GM18867 (cell line): ENCODE measurements at regions not wholly inside any gene's neighbourhood (a gene's known extent, or its start where the extent isn't known, plus 50 kb on each side); places are given as distances from the start of the nearest gene placed in this dataset.

ENCODE experiments used
- ATAC-seq: cut with Tn5 transposase; IDR thresholded peaks from one replicate; pipeline ENCODE4 v1.9.1; 2021; ENCODE audit warnings: mild to moderate bottlenecking, moderate library complexity; ENCODE audit not compliant: unreplicated experiment

- no peak for ATAC-seq
Observed at GRCh38 chr10:36256166-36256565, 614.1 kb upstream of the FZD8 start.

GRCh38 chr10:36254199-36254598, 612.1 kb upstream of the FZD8 start:
- no peak for ATAC-seq

DNA sequence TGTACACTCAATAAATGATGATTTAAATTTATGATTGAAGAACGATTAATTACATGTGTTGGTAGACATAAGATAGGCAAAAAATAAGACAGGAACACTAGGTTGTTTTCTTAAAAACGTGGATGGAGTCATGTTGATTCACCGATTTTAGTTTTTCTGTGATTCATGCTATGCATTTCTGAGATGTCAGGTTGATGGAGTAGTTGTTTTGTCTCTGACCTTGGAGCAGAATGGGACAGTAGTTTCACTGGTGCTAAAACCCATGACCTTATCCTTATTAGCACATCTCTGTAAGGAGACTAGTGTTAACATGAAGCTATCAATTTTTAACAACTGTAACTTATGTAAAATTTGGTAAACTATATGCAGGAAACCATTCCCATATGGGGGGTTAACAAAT, 611.6 kb upstream of the FZD8 start:
- no peak for ATAC-seq

DNA sequence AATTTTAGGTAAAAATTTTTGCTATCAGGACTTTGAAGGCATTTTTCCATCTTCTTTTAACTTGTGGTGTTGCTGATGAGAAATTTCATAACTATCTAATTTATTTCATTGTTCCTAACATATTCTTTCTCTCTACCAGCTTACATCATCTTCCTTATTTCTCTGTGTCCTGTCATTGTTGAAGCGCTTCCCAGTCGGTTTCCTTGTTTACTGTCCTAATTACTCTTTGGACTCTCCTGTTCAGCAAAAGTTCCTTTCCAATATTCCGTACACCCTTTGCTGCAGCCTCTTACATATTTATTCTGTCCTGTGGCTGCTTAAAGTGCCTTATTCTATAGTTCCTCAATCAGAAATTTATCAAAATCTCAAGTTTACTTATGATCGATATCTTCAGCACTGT, 609.0 kb upstream of the FZD8 start:
- no peak for ATAC-seq

DNA sequence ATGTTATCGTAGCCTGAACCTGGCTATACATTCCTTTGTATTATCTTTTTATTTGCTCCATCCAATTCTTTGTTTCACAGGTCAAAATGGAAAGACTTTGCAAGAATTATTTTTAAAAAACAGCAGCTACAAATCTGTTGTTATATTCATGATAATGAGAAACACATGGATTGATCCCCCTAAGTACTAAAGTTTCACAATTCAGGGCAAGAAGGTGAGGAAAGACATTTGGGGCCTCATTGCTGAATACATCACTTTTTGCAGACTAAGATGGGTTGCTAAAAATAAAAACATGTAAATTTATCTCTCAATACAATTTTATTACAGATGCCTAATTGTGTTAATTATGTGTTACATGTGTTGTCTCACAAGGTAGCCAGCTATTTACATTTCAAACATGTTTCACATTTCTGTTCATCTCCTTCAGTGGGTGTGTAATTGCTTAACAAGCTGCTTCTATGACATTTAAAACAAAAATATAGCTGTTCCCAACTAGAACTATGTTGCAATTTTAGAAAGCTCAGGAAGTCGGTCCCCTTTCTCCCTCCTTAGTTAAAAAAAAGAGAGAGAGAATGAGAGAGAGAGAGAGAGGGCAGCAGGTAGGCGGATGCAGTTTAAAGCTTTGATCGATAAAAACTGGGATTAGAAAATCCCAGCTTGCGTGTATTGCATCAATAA, 606.3 kb upstream of the FZD8 start:
- ATAC-seq = no peak

DNA sequence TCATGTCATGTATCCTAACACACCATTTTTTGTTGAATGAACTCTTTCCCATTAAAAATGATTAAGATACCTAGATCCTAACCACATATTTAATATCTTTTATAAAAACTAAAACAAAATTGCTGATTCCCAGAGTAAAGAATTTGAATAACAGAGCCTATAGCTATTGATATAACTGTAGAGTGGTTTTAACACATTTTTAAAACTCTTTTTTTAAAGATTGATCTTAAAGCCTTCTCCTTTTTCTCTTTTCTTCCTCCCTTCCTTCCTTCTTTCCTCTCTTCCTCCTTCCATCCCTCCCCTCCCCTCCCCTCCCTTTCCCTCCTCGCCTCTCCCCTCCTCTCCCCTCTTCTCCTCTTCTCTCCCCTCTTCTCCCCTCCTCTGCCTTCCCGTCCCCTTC, 605.4 kb upstream of the FZD8 start:
- no peak for ATAC-seq

DNA sequence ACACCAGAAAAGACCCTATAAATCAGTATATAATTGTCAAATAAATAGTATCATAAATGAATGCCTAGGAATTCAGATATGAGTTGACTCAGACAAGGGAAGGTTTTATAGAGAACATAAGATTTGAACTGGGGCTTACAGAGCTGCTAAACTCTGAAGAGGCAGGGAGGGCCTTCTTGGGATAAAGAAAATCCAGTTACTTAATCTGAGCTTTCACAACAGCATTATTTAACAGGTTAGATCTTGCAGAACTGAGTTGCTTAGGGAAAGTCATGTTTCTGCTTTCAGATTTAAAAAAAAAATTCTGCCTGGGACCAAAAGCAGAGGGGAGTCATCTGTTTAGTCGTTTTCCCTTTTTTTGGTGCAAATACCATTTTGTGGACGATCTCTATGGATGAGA, 594.8 kb upstream of the FZD8 start:
- no peak for ATAC-seq

DNA sequence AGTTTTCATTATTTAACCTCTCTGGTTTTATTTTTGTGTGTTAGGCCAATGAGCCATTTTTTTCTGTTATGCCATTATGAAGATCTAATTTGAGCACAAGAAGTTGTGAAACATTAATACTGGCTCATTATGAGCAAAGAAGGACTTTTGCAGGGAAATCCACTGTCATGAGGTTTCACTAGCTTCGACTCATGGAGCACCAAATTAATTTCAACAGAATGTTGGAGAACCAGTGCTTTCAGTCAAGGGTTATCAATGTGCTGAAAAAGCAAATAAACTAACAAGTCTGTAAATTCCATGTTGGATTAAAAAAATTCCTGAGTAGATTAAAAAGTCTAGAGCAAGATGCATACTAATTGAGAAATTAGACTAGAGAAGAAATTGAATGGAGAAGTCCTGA, 594.2 kb upstream of the FZD8 start:
- no peak for ATAC-seq

DNA sequence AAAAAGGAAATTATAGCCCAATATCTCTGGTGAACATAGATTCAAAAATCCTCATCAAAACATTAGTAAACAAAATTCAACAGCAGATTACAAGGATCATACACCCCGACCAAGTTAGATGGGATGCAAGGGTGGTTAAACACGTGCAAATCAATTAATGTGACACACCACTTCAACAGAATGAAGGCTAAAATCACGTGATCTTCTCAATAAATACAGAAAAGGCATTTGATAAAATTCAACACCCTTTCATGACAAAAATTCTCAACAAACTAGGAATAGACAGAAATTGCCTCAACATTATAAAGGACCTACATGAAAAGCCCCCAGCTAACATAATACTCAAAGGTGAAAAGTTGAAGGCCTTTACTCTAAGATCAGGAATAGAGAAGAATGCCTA, 590.8 kb upstream of the FZD8 start:
- ATAC-seq = no peak

DNA sequence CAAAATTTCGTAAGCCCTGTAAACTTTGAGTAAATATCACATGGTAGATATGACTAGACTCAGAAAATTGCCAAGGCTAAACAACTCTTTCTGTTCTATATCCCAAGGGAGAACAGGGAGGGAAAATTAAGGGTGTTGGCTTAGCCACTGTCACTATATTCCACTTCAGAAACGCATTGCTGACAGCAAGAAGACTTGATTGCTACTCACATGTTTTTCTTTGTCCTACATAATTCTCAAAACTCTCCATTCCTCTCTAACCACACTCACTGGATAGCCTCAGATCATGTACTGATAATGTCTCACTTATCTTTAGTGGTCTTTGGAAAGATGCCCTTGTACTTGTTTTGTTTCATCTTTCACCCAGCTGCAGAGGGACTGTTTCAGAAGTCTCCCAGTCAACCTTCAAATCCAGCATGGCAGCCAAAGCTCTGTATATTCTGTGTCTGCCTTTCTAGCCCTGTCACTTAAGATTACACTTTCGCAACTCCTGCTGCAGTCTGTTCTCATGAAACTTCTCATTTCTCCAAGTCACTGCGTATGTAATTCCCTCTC, 582.4 kb upstream of the FZD8 start:
- ATAC-seq = no peak

- ATAC-seq = no peak
Observed at GRCh38 chr10:36221101-36221500, 579.0 kb upstream of the FZD8 start.

GRCh38 chr10:36220151-36220550, 578.1 kb upstream of the FZD8 start:
- ATAC-seq = no peak

GRCh38 chr10:36211856-36212255, 569.8 kb upstream of the FZD8 start:
- no peak for ATAC-seq

DNA sequence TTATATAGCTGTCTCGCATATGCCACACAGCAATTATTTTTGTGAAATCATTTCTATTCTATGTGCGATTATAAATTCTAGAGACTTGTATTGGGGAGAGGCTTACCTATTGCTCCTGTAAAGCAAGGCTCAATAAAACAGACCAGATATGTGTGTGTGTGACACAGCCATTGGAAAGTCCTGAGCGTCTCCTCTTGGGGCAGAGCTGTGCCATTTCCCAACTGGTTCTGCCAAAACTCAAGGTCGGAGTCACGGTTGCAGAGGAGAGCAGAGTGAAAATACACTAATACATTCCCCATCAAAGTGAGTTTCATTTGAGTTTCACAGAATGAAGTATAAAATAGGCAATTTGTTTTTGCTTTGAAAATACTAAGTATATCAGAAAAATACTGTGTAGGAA, 567.4 kb upstream of the FZD8 start:
- no peak for ATAC-seq

DNA sequence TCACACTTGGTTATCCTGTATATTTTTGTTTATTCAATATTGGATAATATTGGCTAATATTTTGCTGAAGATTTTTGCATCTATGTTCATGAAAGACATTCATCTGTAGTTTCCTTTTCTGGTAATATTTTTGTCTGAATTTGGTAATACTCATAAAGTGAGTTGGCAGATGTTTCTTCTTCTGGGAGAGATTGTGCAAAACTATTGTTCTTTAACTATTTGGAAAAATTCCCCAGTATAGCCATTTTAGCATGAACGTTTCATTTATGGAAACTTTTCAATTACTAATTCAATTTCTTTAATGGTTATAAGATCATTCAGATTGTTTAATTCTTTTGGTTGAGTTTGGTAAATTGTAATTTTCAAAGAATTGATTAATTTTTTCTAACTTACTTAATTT, 560.8 kb upstream of the FZD8 start:
- ATAC-seq = no peak

GRCh38 chr10:36200577-36200976, 558.5 kb upstream of the FZD8 start:
- no peak for ATAC-seq

GRCh38 chr10:36198322-36198721, 556.2 kb upstream of the FZD8 start:
- ATAC-seq = no peak

DNA sequence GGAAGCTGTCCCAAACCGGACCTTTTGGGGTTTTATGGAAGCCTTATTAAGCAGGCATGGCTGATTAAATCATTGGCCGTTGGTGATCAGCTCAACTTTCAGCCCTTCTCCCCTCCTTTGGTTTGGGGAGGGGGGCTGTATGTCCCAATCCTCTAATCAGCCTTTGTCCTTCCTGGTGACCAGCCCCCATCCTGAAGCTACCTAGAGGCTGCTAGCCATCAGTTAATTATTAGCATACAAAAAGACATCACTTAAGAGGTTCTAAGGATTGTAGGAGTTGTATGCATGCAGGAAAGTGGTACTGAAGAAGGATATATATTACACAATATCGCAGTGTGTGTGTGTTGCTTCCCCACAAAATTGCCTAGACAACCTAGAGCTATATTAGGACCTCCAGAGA, 553.3 kb upstream of the FZD8 start:
- ATAC-seq = no peak

DNA sequence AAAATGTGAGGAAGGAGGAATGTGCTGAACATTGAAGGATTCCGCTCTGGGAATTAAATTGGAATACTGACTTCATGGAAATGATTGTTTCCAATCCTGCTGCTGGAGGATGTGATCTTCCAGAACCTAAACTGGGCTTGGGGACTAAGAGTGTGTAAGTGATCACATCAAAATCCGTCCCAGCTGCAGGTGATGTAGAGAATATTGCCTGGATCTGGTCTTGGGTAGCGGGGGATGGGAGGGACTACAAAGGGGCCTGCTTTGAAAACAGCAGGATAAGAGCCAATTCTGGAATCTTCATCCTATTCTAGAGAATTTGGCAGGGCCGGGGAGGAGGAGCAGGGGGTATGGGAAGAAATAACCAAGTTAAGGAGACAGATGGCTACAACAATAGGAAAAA, 552.2 kb upstream of the FZD8 start:
- ATAC-seq = no peak

- ATAC-seq = no peak
Observed at GRCh38 chr10:36191009-36191408, 548.9 kb upstream of the FZD8 start.

- ATAC-seq = no peak
Observed at GRCh38 chr10:36188461-36188860, 546.4 kb upstream of the FZD8 start.

DNA sequence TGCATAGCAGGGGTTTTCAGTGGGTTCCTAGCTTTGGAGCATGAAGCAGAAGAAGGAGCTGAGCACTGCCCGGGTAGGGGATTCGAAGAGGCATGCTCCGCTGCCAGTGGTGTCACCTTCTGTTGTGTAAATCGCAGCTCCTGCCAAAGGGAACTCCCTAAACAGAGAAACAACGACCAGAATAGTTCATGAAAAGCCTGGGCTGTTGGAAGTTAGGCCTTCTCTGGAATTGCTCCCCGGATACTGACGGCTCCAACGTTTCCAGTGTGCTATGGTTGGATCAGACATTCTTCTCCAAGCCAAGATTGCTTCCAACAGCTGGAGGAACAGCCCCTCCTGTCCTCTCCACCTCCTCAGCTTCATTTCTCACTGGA, 546.0 kb upstream of the FZD8 start:
- no peak for ATAC-seq

GRCh38 chr10:36187380-36188079, 545.4 kb upstream of the FZD8 start:
- ATAC-seq = no peak
